CD4-positive, CD25-positive, alpha-beta regulatory T cell (primary cell): ENCODE measurements at regions not wholly inside any gene's neighbourhood (a gene's known extent, or its start where the extent isn't known, plus 50 kb on each side); places are given as distances from the start of the nearest gene placed in this dataset.
"Not testable (repeated sequence)": the region's sequence is repeated elsewhere in the genome, so short reads cannot be mapped to it uniquely, and the experiment has no call there.

Experiments used
- ATAC-seq, 2 donors: fragments of 150-1000 bp; cut with Tn5 transposase; one replicate each; pipeline ENCODE4 v1.10.0; 2021; ENCODE audit warnings: low read depth in 2 of 2, moderate number of reproducible peaks in 2 of 2, moderate library complexity in 1 of 2
- DNase-seq, 3 donors: peaks; one replicate each; pipeline versions ENCODE4 v3.0.0 to v3.0.0-alpha.2; 2012 to 2022; ENCODE audit warnings: mixed read lengths in 1 of 3
- H3K27ac ChIP-seq: one replicate; pipeline ENCODE4 v1.7.0; 2013; ENCODE audit warnings: mild to moderate bottlenecking, low read length; ENCODE audit not compliant: insufficient read depth, poor library complexity, severe bottlenecking
- H3K27me3 ChIP-seq: one replicate; pipeline ENCODE4 v1.7.0; 2013; ENCODE audit warnings: low read length; ENCODE audit not compliant: control insufficient read depth, insufficient read depth
- H3K36me3 ChIP-seq: one replicate; pipeline ENCODE4 v1.7.0; 2013; ENCODE audit warnings: mild to moderate bottlenecking, low read length, moderate library complexity; ENCODE audit not compliant: control insufficient read depth, insufficient read depth
- H3K4me1 ChIP-seq: 2 replicates; pipeline ENCODE4 v1.7.0; 2013; ENCODE audit warnings: mild to moderate bottlenecking, low read length; ENCODE audit not compliant: insufficient read depth, control insufficient read depth, poor library complexity, severe bottlenecking
- H3K4me3 ChIP-seq: one replicate; pipeline ENCODE4 v1.7.0; 2013; ENCODE audit warnings: low read depth, mild to moderate bottlenecking, low read length, moderate library complexity
- H3K9me3 ChIP-seq, 2 experiments: 1 replicate in 1 of 2; 2 replicates in 1 of 2; pipeline ENCODE4 v1.7.0; 2013; ENCODE audit warnings: low read length in 2 of 2, mild to moderate bottlenecking in 1 of 2, moderate library complexity in 1 of 2; ENCODE audit not compliant: control insufficient read depth in 2 of 2
- H3K27ac Mint-ChIP-seq, 3 donors: one replicate each; pipeline ENCODE4 v1.8.0; 2020 to 2022; ENCODE audit warnings: mild to moderate bottlenecking in 3 of 3, mixed read lengths in 3 of 3, moderate library complexity in 2 of 3
- H3K27me3 Mint-ChIP-seq: one replicate; pipeline ENCODE4 v1.8.0; 2022; ENCODE audit warnings: mild to moderate bottlenecking, mixed read lengths
- H3K36me3 Mint-ChIP-seq: one replicate; pipeline ENCODE4 v1.8.0; 2020; ENCODE audit warnings: mixed read lengths
- H3K4me1 Mint-ChIP-seq, 4 donors: one replicate each; pipeline ENCODE4 v1.8.0; 2020 to 2022; ENCODE audit warnings: mixed read lengths in 4 of 4, mild to moderate bottlenecking in 1 of 4
- H3K4me3 Mint-ChIP-seq, 4 donors: one replicate each; pipeline ENCODE4 v1.8.0; 2020 to 2022; ENCODE audit warnings: mild to moderate bottlenecking in 4 of 4, mixed read lengths in 4 of 4, moderate library complexity in 3 of 4
- H3K9me3 Mint-ChIP-seq, 7 donors: one replicate each; pipeline ENCODE4 v1.8.0; 2020 to 2022; ENCODE audit warnings: mixed read lengths in 7 of 7, mild to moderate bottlenecking in 3 of 7, moderate library complexity in 2 of 7

DNA sequence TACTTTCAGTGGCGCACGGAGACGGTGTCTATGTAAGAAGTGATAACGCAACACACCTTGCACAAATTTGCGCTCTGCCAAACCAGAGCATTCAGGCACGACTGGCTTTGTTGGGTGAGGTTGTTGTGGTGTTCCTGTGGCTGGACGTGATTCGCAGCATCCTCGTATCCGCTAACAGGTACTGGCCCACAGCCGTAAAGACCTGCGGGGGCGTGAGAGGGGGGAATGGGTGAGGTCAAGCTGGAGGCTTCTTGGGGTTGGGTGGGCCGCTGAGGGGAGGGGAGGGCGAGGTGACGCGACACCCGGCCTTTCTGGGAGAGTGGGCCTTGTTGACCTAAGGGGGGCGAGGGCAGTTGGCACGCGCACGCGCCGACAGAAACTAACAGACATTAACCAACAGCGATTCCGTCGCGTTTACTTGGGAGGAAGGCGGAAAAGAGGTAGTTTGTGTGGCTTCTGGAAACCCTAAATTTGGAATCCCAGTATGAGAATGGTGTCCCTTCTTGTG lies 510.9 kb downstream of the KCNJ18 start:
- Histone ChIP-seq H3K36me3 (no peaks in the 10 kb centered on the region), H3K27ac (no peak overlapping the region), H3K4me3 (no peak overlapping the region), H3K27me3 (no peaks in the 10 kb centered on the region), H3K9me3 (peaks cover 6 to 31% of the 10 kb centered on the region in 2 experiments), H3K4me1 (no peaks in the 10 kb centered on the region)
- ATAC-seq, result no peak
- no peaks in the 10 kb centered on the region for H3K27me3 Mint-ChIP-seq
- H3K4me1 Mint-ChIP-seq, result no peaks in the 10 kb centered on the region
- no peak overlapping the region for H3K4me3 Mint-ChIP-seq
- no peaks in the 10 kb centered on the region for H3K36me3 Mint-ChIP-seq
- no peak for DNase-seq
- H3K27ac Mint-ChIP-seq, result no peak overlapping the region
- H3K9me3 Mint-ChIP-seq, result peaks cover 3 to 41% (median 16%) of the 10 kb centered on the region in 7 donors

DNA sequence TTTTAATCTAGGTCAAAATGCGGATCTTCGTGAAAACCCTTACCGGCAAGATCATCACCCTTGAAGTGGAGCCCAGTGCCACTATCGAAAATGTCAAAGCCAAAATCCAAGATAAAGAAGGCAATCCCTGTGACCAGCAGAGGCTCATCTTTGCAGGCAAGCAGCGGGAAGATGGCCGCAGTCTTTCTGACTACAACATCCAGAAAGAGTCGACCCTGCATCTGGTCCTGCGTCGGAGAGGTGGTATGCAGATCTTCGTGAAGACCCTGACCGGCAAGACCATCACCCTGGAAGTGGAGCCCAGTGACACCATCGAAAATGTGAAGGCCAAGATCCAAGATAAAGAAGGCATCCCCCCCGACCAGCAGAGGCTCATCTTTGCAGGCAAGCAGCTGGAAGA lies 511.8 kb downstream of the KCNJ18 start:
- not testable (repeated sequence) for H3K4me3 ChIP-seq, H3K27ac Mint-ChIP-seq, H3K27me3 Mint-ChIP-seq, ATAC-seq, H3K4me3 Mint-ChIP-seq, H3K4me1 ChIP-seq, DNase-seq, H3K27me3 ChIP-seq, H3K4me1 Mint-ChIP-seq, H3K36me3 ChIP-seq, H3K27ac ChIP-seq, H3K36me3 Mint-ChIP-seq
- peaks cover 3 to 41% (median 16%) of the 10 kb centered on the region in 7 donors for H3K9me3 Mint-ChIP-seq
- peaks cover 6 to 31% of the 10 kb centered on the region in 2 experiments for H3K9me3 ChIP-seq

DNA sequence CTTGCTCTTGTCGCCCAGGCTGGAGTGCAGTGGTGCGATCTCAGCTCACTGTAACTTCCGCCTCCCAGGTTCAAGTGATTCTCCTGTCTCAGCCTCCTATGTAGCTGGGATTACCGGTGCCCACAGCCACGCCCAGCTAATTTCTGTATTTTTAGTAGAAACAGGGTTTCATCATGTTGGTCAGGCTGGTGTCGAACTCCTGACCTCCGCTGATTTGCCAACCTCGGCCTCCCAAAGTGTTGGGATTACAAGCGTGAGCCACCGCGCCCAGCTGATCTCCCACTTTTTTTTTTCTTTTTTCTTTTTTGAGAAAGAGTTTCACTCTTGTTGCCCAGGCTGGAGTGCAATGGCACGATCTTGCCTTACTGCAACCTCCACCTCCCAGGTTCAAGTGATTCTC lies 517.9 kb downstream of the KCNJ18 start:
- not testable (repeated sequence) for H3K4me3 ChIP-seq, H3K27me3 Mint-ChIP-seq, ATAC-seq, H3K36me3 Mint-ChIP-seq, DNase-seq, H3K4me1 Mint-ChIP-seq, H3K27ac ChIP-seq, H3K4me3 Mint-ChIP-seq, H3K27ac Mint-ChIP-seq, H3K4me1 ChIP-seq, H3K36me3 ChIP-seq, H3K27me3 ChIP-seq
- peaks cover 7 to 23% of the 10 kb centered on the region in 2 experiments for H3K9me3 ChIP-seq
- peaks cover 2 to 28% (median 12%) of the 10 kb centered on the region in 7 donors for H3K9me3 Mint-ChIP-seq

DNA sequence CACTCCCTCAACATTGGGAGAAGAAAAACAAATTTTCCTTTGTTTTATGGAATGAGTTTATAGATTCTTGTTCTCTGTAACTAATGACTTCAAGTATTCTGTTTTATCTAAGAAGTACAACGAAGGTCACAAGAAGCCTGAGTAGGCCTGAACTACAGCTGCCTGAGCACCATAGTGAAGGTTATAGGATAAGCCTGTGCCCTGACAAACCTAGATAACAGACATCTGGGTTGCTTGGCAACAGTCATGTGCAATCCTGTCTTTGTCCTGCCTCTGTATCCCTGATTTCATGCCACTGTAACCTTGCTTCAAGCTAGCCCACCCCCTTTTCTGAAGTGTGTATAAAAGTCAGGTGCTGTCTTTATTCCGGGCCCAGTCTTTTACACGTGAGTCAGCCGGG lies 520.8 kb downstream of the KCNJ18 start:
- H3K27me3 ChIP-seq, H3K27me3 Mint-ChIP-seq, H3K36me3 ChIP-seq, H3K27ac Mint-ChIP-seq, H3K36me3 Mint-ChIP-seq, H3K4me3 ChIP-seq, H3K4me1 ChIP-seq, ATAC-seq, H3K4me3 Mint-ChIP-seq, H3K9me3 ChIP-seq, H3K4me1 Mint-ChIP-seq, H3K27ac ChIP-seq, DNase-seq: not testable (repeated sequence)
- peaks cover 0 to 28% (median 6%) of the 10 kb centered on the region in 7 donors for H3K9me3 Mint-ChIP-seq

DNA sequence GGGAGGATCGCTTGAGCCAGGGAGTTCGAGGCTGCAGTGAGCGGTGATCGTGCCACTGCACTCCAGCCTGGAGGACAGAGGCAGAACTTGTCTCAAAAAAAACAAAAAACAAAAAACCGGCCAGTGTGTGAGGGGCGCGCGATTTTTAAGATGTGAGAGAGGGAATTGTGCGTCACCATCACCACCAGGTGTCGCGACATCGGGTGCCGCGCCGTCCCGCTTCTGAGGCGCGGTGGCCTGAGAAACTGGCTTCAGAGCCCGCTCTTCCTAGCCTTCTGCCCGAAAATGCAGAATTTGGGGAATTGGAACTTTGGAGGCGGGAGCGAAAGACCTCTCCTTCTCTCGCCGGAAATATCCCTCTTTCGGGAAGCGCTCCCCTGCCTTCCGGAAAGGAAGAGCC lies 524.8 kb downstream of the KCNJ18 start:
- Mint-ChIP-seq H3K27ac (no peak overlapping the region), H3K9me3 (peaks cover 0 to 27% (median 5%) of the 10 kb centered on the region in 7 donors), H3K4me1 (no peaks in the 10 kb centered on the region), H3K27me3 (no peaks in the 10 kb centered on the region), H3K4me3 (no peak overlapping the region), H3K36me3 (no peaks in the 10 kb centered on the region)
- H3K36me3 ChIP-seq, result no peaks in the 10 kb centered on the region
- DNase-seq (no peak), ATAC-seq (no peak)
- no peak overlapping the region for H3K27ac ChIP-seq
- peaks cover 3 to 13% of the 10 kb centered on the region in 2 experiments for H3K9me3 ChIP-seq
- no peak overlapping the region for H3K4me3 ChIP-seq
- no peaks in the 10 kb centered on the region for H3K4me1 ChIP-seq
- H3K27me3 ChIP-seq, result no peaks in the 10 kb centered on the region

DNA sequence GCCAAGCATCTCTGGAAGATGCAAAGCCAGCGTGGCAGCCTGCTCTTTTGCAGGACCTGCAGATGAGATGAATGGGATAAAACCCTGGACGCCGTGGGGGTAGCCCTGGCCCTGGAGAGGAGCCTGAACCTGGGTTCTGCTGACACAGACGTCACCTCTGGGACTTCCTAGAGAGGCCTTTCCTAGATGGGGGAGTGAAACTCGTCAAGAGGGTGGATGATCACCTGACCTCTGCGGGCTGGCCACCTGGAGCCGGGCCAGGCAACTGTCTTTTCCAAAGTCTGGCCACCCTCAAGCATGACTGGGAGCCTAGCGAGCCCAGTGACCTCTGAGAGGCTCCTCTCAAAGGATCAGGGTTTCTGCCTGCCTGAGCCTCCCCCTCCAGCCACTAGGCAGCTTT lies 529.0 kb downstream of the KCNJ18 start:
- Histone ChIP-seq H3K27me3 (no peaks in the 10 kb centered on the region), H3K36me3 (no peaks in the 10 kb centered on the region), H3K9me3 (peaks cover 0 to 4% of the 10 kb centered on the region in 2 experiments), H3K27ac (no peak overlapping the region), H3K4me1 (no peaks in the 10 kb centered on the region), H3K4me3 (no peak overlapping the region)
- no peaks in the 10 kb centered on the region for H3K27me3 Mint-ChIP-seq
- H3K27ac Mint-ChIP-seq, result no peak overlapping the region
- H3K9me3 Mint-ChIP-seq, result peaks cover 0 to 14% (median 5%) of the 10 kb centered on the region in 7 donors
- no peak overlapping the region for H3K4me3 Mint-ChIP-seq
- ATAC-seq (no peak), DNase-seq (no peak)
- no peaks in the 10 kb centered on the region for H3K36me3 Mint-ChIP-seq
- no peaks in the 10 kb centered on the region for H3K4me1 Mint-ChIP-seq

DNA sequence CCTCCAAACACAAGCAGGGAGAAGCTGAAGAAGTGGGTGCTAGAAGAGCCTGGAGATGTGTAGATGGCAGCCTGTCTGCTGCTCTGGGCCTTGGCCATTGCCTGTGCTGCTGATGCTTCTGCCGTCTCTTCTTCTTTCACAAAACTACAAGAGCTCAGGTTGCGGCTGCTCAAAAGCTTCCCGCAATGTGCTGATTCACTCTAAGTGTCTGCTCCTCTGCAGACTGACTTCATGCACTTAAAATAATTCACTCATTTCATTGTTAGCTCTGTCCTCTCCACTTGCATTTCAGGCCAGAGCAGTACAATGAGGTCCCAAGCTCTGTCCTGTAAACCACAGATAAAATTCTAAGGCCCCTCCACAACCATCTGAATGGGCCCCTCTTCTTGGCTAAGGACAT lies 534.2 kb downstream of the KCNJ18 start:
- not testable (repeated sequence) for H3K27ac Mint-ChIP-seq, H3K4me3 ChIP-seq, ATAC-seq, H3K27ac ChIP-seq, H3K36me3 Mint-ChIP-seq, H3K27me3 Mint-ChIP-seq, DNase-seq, H3K36me3 ChIP-seq, H3K9me3 ChIP-seq, H3K4me1 ChIP-seq, H3K4me3 Mint-ChIP-seq, H3K4me1 Mint-ChIP-seq, H3K27me3 ChIP-seq
- H3K9me3 Mint-ChIP-seq, result peaks cover 0 to 19% (median 4%) of the 10 kb centered on the region in 7 donors

DNA sequence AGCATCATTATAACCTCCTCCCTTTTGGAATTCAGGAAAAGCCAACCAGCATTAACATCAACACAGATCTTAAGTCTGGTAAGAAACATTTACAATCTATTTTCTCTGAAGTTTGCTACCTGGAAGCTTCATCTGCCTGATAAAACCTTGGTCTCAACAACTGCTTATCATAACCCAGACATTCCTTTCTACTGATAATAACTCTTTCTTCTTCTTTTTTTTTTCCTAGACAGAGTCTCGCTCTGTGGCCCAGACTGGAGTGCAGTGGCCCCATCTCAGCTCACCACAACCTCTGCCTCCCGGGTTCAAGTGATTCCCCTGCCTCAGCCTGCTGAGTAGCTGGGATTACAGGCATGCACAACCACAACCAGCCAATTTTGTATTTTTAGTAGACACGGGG lies 534.6 kb downstream of the KCNJ18 start:
- not testable (repeated sequence) for H3K4me1 Mint-ChIP-seq

More for the DNA sequence above, 534.6 kb downstream of the KCNJ18 start:
- not testable (repeated sequence) for H3K4me3 Mint-ChIP-seq, H3K9me3 ChIP-seq, H3K36me3 ChIP-seq, H3K27me3 Mint-ChIP-seq, H3K27ac Mint-ChIP-seq, H3K4me3 ChIP-seq, H3K27me3 ChIP-seq, H3K36me3 Mint-ChIP-seq, H3K27ac ChIP-seq, ATAC-seq, H3K4me1 ChIP-seq, DNase-seq
- H3K9me3 Mint-ChIP-seq, result peaks cover 0 to 21% (median 4%) of the 10 kb centered on the region in 7 donors
